ENCODE measurements at regions not wholly inside any gene's neighbourhood (a gene's known extent, or its start where the extent isn't known, plus 50 kb on each side); places are given as distances from the start of the nearest gene placed in this dataset.

DNA sequence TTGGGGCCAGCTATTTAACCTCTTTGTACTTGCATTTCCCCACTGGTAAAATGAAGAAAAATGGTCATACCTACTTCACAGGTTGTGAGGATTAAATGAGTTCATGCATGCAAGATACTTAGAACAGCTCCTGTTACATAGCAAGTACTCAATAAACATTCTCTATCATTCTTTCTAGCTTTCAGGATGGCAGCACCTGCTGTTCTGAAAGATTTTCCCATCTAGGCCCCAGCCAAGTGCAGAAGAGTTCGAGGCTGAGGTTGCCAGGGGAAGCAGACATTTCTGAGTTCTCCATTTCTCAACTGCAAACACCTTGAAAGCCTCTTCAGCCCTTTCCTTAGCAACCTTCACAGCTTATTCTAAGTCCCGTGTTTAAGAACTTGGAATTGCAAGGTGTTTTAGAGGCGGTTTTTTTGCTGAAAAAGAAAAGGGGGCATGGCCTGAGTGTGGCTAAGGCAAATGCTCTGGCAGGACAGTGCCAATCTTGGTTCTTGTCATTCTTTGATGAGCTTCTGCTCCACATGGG lies 73.0 kb upstream of the PRMT8 start (continued):
- TF ChIP-seq, protein P1, sequence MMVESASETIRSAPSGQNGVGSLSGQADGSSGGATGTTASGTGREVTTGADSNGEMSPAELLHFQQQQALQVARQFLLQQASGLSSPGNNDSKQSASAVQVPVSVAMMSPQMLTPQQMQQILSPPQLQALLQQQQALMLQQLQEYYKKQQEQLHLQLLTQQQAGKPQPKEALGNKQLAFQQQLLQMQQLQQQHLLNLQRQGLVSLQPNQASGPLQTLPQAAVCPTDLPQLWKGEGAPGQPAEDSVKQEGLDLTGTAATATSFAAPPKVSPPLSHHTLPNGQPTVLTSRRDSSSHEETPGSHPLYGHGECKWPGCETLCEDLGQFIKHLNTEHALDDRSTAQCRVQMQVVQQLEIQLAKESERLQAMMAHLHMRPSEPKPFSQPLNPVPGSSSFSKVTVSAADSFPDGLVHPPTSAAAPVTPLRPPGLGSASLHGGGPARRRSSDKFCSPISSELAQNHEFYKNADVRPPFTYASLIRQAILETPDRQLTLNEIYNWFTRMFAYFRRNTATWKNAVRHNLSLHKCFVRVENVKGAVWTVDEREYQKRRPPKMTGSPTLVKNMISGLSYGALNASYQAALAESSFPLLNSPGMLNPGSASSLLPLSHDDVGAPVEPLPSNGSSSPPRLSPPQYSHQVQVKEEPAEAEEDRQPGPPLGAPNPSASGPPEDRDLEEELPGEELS (CRISPR knock-in tag; IDR thresholded peaks at IDR 0.05): no peak
- TF ChIP-seq, protein P2, sequence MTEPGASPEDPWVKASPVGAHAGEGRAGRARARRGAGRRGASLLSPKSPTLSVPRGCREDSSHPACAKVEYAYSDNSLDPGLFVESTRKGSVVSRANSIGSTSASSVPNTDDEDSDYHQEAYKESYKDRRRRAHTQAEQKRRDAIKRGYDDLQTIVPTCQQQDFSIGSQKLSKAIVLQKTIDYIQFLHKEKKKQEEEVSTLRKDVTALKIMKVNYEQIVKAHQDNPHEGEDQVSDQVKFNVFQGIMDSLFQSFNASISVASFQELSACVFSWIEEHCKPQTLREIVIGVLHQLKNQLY (CRISPR knock-in tag; IDR thresholded peaks at IDR 0.05): no peak
- TF ChIP-seq JAZF1 (CRISPR knock-in tag; IDR thresholded peaks at IDR 0.05): no peak
- TF ChIP-seq NFATC4 (CRISPR knock-in tag; IDR thresholded peaks at IDR 0.05): no peak
- TF ChIP-seq NR3C1 (CRISPR knock-in tag; conservative IDR thresholded peaks at IDR 0.05; ENCODE audit: low read depth): no peak
- TF ChIP-seq, protein P3, sequence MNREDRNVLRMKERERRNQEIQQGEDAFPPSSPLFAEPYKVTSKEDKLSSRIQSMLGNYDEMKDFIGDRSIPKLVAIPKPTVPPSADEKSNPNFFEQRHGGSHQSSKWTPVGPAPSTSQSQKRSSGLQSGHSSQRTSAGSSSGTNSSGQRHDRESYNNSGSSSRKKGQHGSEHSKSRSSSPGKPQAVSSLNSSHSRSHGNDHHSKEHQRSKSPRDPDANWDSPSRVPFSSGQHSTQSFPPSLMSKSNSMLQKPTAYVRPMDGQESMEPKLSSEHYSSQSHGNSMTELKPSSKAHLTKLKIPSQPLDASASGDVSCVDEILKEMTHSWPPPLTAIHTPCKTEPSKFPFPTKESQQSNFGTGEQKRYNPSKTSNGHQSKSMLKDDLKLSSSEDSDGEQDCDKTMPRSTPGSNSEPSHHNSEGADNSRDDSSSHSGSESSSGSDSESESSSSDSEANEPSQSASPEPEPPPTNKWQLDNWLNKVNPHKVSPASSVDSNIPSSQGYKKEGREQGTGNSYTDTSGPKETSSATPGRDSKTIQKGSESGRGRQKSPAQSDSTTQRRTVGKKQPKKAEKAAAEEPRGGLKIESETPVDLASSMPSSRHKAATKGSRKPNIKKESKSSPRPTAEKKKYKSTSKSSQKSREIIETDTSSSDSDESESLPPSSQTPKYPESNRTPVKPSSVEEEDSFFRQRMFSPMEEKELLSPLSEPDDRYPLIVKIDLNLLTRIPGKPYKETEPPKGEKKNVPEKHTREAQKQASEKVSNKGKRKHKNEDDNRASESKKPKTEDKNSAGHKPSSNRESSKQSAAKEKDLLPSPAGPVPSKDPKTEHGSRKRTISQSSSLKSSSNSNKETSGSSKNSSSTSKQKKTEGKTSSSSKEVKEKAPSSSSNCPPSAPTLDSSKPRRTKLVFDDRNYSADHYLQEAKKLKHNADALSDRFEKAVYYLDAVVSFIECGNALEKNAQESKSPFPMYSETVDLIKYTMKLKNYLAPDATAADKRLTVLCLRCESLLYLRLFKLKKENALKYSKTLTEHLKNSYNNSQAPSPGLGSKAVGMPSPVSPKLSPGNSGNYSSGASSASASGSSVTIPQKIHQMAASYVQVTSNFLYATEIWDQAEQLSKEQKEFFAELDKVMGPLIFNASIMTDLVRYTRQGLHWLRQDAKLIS (CRISPR knock-in tag; IDR thresholded peaks at IDR 0.05; ENCODE audit: borderline replicate concordance): no peak
- no peak for TF ChIP-seq TP53 (CRISPR knock-in tag; IDR thresholded peaks at IDR 0.05)
- TF ChIP-seq GABPB1 (CRISPR knock-in tag; IDR thresholded peaks at IDR 0.05): no peak
- TF ChIP-seq TEAD4 (CRISPR knock-in tag; IDR thresholded peaks at IDR 0.05): no peak

DNA sequence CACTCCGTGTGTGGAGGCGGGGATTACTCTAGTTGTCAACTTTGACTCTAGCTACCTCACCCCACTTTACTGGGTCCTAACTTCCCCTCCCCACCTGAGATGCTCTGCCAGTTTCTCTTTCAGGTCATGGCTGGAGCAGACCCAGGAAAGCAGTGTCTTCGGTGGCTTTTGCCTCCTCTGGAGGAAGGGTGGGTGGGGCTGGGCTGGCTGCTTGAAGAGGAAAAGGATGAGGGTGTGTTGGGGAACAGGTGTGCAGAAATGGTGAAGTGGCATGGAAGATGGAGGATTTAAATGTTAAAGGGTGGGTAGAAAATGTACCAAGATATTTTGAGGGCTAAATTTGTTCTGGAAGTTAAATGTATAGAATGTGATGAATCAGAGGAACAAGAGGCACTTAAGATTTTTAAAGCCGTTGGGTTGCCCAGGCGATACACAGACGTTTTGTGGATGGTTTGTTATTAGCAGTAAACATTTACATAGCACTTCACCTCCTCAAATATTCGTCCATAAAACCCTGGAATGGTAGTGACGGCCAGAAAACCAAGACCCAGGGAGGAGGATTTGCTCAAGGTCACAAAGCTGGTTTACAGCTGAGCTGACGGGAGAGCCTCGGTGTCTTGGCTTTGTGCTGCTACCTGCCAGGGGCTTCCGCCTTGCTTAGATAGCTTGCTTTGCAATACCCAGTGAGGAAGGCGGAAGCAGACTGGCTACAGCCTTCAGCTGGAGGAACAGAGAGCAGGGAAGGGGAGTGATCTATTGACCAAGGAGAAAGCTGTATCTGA lies 72.2 kb upstream of the PRMT8 start:
- no peak overlapping the region for H3K27ac Mint-ChIP-seq
- H3K36me3 Mint-ChIP-seq: peaks cover 5% of the 10 kb centered on the region; the same call in 1 of the 2 replicates
- no peak for DNase-seq (ENCODE audit: low spot score)
- ChIA-PET POLR2A (no interaction called here), CTCF (interaction anchor here (1.0 kb wide), 1 partner anchor 38 kb away, joined by 3 read pairs; no protein-coding TSS in a partner anchor)
- H3K4me1 Mint-ChIP-seq: peaks cover 27% of the 10 kb centered on the region
- H3K27me3 Mint-ChIP-seq (ENCODE audit: low read depth): peaks cover 39% of the 10 kb centered on the region
- TF ChIP-seq ZNF423 (CRISPR knock-in tag; IDR thresholded peaks at IDR 0.05) (no peak), PRRX2 (CRISPR knock-in tag; IDR thresholded peaks at IDR 0.05) (no peak), NR1H2 (CRISPR knock-in tag; IDR thresholded peaks at IDR 0.05) (no peak), NR3C1 (CRISPR knock-in tag; conservative IDR thresholded peaks at IDR 0.05; ENCODE audit: low read depth) (no peak), ATF1 (CRISPR knock-in tag; IDR thresholded peaks at IDR 0.05) (no peak), ZNF219 (CRISPR knock-in tag; IDR thresholded peaks at IDR 0.05; ENCODE audit: borderline replicate concordance) (no peak)
- TF ChIP-seq, protein P4, sequence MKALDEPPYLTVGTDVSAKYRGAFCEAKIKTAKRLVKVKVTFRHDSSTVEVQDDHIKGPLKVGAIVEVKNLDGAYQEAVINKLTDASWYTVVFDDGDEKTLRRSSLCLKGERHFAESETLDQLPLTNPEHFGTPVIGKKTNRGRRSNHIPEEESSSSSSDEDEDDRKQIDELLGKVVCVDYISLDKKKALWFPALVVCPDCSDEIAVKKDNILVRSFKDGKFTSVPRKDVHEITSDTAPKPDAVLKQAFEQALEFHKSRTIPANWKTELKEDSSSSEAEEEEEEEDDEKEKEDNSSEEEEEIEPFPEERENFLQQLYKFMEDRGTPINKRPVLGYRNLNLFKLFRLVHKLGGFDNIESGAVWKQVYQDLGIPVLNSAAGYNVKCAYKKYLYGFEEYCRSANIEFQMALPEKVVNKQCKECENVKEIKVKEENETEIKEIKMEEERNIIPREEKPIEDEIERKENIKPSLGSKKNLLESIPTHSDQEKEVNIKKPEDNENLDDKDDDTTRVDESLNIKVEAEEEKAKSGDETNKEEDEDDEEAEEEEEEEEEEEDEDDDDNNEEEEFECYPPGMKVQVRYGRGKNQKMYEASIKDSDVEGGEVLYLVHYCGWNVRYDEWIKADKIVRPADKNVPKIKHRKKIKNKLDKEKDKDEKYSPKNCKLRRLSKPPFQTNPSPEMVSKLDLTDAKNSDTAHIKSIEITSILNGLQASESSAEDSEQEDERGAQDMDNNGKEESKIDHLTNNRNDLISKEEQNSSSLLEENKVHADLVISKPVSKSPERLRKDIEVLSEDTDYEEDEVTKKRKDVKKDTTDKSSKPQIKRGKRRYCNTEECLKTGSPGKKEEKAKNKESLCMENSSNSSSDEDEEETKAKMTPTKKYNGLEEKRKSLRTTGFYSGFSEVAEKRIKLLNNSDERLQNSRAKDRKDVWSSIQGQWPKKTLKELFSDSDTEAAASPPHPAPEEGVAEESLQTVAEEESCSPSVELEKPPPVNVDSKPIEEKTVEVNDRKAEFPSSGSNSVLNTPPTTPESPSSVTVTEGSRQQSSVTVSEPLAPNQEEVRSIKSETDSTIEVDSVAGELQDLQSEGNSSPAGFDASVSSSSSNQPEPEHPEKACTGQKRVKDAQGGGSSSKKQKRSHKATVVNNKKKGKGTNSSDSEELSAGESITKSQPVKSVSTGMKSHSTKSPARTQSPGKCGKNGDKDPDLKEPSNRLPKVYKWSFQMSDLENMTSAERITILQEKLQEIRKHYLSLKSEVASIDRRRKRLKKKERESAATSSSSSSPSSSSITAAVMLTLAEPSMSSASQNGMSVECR (CRISPR knock-in tag; IDR thresholded peaks at IDR 0.05; ENCODE audit: borderline replicate concordance): no peak
- TF ChIP-seq, protein P5, sequence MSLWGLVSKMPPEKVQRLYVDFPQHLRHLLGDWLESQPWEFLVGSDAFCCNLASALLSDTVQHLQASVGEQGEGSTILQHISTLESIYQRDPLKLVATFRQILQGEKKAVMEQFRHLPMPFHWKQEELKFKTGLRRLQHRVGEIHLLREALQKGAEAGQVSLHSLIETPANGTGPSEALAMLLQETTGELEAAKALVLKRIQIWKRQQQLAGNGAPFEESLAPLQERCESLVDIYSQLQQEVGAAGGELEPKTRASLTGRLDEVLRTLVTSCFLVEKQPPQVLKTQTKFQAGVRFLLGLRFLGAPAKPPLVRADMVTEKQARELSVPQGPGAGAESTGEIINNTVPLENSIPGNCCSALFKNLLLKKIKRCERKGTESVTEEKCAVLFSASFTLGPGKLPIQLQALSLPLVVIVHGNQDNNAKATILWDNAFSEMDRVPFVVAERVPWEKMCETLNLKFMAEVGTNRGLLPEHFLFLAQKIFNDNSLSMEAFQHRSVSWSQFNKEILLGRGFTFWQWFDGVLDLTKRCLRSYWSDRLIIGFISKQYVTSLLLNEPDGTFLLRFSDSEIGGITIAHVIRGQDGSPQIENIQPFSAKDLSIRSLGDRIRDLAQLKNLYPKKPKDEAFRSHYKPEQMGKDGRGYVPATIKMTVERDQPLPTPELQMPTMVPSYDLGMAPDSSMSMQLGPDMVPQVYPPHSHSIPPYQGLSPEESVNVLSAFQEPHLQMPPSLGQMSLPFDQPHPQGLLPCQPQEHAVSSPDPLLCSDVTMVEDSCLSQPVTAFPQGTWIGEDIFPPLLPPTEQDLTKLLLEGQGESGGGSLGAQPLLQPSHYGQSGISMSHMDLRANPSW (CRISPR knock-in tag; conservative IDR thresholded peaks at IDR 0.05; ENCODE audit: low read depth): no peak
- H3K4me3 Mint-ChIP-seq: no peak overlapping the region
- peaks cover 24% of the 10 kb centered on the region for H3K9me3 Mint-ChIP-seq
- ATAC-seq: no peak

Data from WTC11 (cell line).